ENCODE measurements at regions not wholly inside any gene's neighbourhood (a gene's known extent, or its start where the extent isn't known, plus 50 kb on each side); places are given as distances from the start of the nearest gene placed in this dataset.

GRCh38 chr5:35482167-35482755, 135.4 kb upstream of the SPEF2 start:
- no peak overlapping the region for H3K4me3 ChIP-seq (ENCODE audit: low read depth, low read length)

GRCh38 chr5:35478856-35479682, 138.6 kb upstream of the SPEF2 start:
- peak overlapping the region; percentile 19 for H3K4me3 ChIP-seq (ENCODE audit: low read depth, low read length)

More at GRCh38 chr5:35482167-35482755, 135.4 kb upstream of the SPEF2 start:
- DNase-seq (ENCODE audit: low read depth): no peak

GRCh38 chr5:35477911-35478310, 139.8 kb upstream of the SPEF2 start:
- H3K4me3 ChIP-seq (ENCODE audit: low read depth, low read length): no peak overlapping the region
- no peak for DNase-seq (ENCODE audit: low read depth)

More at GRCh38 chr5:35478856-35479682, 138.6 kb upstream of the SPEF2 start:
- no peak for DNase-seq (ENCODE audit: low read depth)

DNA sequence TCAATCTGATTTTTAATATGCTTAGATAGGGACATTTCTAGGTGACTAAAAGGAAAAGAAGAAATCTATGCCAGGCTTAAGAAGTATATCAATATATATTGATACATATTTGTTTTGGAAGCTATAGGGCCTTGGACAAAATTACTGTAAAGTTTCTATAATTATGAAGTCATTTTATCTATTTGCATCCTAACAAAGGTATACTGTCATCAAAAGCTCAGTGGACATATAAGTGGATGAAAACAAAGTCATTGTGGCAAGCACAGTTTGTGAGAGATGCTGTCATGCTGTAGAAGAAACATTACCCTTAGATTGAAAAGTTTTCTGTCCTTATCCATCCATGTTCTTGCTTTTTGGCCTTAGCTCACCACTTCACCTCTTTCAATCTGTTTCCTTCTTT, 140.3 kb upstream of the SPEF2 start:
- DNase-seq (ENCODE audit: low read depth): no peak
- H3K4me3 ChIP-seq (ENCODE audit: low read depth, low read length): no peak overlapping the region

DNA sequence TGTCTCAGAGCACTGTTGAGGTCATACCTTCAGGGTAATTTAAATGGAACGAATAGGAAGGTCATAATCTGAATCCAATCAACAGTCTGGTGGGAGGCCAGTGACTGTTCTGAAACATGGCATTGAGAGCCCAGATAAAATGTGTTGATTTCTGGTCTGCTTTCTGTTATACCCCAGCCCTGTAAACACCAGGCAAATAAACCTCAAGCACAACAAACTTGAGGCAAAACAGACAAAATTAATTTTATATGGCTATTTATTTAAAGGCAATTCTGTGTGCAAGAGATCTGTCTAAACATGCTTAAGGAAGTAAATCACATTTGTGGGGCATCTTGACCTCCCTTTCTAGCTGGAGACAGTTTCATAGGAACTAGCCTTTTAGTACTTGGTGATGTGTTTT, 140.9 kb upstream of the SPEF2 start:
- no peak overlapping the region for H3K4me3 ChIP-seq (ENCODE audit: low read depth, low read length)
- DNase-seq (ENCODE audit: low read depth): no peak

DNA sequence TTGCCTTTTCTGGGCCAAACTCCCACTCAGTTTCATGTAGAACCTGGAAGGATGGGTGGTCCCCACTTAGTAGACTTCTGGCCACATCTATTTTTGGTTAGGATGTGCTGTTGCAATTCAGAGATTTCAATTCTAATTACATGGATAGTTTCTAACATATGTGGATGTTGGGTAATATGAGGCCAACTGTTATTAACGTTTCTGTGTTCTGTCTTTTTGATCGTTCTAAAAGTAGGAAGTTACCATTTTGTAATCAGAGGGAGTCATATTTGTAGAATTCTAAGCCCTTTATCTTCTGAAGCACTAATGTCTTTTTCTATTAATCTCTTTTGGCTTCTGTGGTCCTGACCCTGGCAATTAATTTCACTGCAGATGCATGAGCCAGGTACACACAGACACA, 141.6 kb upstream of the SPEF2 start:
- H3K4me3 ChIP-seq (ENCODE audit: low read depth, low read length): no peak overlapping the region
- DNase-seq (ENCODE audit: low read depth): no peak

DNA sequence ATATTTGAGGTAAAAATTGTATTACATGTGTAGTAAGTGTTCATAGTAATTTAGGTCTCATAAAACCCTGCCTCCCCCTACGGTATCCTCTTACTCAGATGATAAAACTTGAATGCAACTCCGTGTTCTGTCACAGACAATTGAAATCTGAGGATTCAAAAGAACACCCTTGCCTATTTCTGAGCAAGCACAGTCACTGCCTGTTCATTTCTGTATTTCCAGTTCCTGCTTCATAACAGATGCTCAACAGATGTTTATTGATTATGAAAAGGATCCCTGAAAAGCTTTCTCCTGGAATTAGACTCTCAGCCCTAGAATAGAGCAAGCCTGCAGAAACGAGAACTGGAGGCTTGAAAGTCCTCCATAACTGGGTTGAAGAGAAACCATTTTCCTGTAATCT, 144.1 kb upstream of the SPEF2 start:
- no peak overlapping the region for H3K4me3 ChIP-seq (ENCODE audit: low read depth, low read length)
- no peak for DNase-seq (ENCODE audit: low read depth)

- no peak for DNase-seq (ENCODE audit: low read depth)
- H3K4me3 ChIP-seq (ENCODE audit: low read depth, low read length): no peak overlapping the region
These were observed 146.8 kb upstream of the SPEF2 start for GRCh38 chr5:35470866-35471265.

- no peak overlapping the region for H3K4me3 ChIP-seq (ENCODE audit: low read depth, low read length)
- no peak for DNase-seq (ENCODE audit: low read depth)
These were observed 148.9 kb upstream of the SPEF2 start for GRCh38 chr5:35468811-35469210.

- no peak for DNase-seq (ENCODE audit: low read depth)
- H3K4me3 ChIP-seq (ENCODE audit: low read depth, low read length): no peak overlapping the region
These were observed 150.9 kb upstream of the SPEF2 start for GRCh38 chr5:35466746-35467145.

- no peak overlapping the region for H3K4me3 ChIP-seq (ENCODE audit: low read depth, low read length)
- no peak for DNase-seq (ENCODE audit: low read depth)
These were observed 152.9 kb upstream of the SPEF2 start for GRCh38 chr5:35464757-35465156.

DNA sequence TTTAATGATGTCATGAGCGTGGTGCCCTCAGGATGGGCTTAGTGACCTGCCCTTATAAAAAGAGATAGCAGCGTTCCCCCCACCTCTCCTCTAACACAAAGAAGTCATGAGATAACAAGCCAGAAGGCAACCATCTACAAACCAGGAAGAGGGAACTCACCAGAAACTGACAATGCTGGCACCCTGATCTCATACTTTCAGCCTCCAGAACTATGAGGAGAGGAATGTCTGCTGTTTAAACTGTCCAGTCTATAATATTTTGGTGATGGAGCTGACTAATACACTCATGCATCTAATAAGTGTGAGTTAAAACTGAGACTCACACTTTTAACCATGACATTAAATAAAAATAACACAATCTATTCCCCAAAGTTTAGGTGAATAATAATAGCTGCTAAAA, 156.1 kb upstream of the SPEF2 start:
- no peak for DNase-seq (ENCODE audit: low read depth)
- H3K4me3 ChIP-seq (ENCODE audit: low read depth, low read length): no peak overlapping the region

GRCh38 chr5:35458824-35459207, 158.8 kb upstream of the SPEF2 start:
- no peak for DNase-seq (ENCODE audit: low read depth)

GRCh38 chr5:35457912-35458823, 159.5 kb upstream of the SPEF2 start:
- DNase-seq (ENCODE audit: low read depth): no peak
- H3K4me3 ChIP-seq (ENCODE audit: low read depth, low read length): no peak overlapping the region

More at GRCh38 chr5:35458824-35459207, 158.8 kb upstream of the SPEF2 start:
- H3K4me3 ChIP-seq (ENCODE audit: low read depth, low read length): no peak overlapping the region

- no peak overlapping the region for H3K4me3 ChIP-seq (ENCODE audit: low read depth, low read length)
- no peak for DNase-seq (ENCODE audit: low read depth)
These were observed 161.2 kb upstream of the SPEF2 start for GRCh38 chr5:35456506-35456905.

DNA sequence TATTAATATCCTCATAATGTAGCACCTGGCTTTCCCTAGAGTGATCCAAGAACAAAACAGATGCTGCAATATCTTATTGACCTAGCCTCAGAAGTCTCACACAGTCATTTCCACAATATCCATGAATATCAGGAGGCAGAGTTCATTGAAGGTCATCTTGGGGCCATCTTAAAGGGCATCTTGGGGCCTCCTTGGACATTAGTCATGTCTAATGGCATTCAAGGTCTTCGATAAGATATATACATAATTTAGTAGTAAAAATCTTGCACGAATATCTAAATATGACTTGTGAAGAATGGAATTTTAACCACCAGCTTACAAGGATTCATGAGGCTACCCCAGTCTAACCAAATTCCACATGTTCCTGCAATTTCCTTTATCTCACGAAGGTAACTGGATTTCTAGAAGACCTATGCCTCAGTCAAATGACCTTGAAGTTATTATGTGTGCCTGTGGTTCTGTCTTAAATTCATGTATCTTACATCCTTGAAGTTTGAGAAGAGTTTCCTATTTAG, 163.6 kb upstream of the SPEF2 start:
- no peak overlapping the region for H3K4me3 ChIP-seq (ENCODE audit: low read depth, low read length)
- no peak for DNase-seq (ENCODE audit: low read depth)

- H3K4me3 ChIP-seq (ENCODE audit: low read depth, low read length): no peak overlapping the region
These were observed 173.7 kb upstream of the SPEF2 start for GRCh38 chr5:35443803-35444595.

DNA sequence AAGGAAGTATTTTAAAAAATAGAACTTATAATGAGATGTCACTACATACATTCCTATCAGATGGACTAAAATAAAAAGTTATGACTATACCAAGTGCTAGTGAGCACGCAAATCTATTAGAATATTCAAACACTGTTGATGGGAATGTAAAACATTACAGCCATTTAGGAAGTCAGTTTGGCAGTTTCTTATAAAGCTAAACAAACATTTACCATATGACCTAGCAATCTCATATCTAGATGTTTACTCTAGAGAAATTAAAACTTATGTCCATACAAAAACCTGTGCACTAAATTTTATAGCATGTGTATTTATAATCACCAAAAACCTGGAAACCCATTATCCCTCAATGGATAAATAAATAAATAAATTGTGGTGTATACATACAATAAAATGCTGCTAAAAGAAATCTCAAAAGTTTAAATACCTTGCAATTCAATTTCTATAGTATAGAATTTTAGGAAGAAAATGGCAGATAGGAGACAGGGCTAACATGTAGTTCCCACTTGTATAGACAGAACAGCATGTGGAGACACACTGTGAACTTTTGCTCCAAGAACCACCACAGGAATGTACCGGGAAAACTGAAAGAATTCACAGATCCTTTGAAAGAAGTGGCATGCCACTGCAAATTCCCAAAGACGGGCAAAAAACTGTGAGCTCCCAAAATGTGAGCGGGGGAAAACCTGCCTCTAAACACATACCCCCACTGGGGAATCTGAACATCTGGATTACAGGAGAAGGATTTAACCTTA, 174.6 kb upstream of the SPEF2 start:
- no peak overlapping the region for H3K4me3 ChIP-seq (ENCODE audit: low read depth, low read length)
- DNase-seq (ENCODE audit: low read depth): no peak

More at GRCh38 chr5:35443803-35444595, 173.7 kb upstream of the SPEF2 start:
- DNase-seq (ENCODE audit: low read depth): no peak

Data from skeletal muscle cell (primary cell).